Left ventricle myocardium inferior (tissue), 1 donor: ENCODE measurements at regions not wholly inside any gene's neighbourhood (a gene's known extent, or its start where the extent isn't known, plus 50 kb on each side); places are given as distances from the start of the nearest gene placed in this dataset.
"Not testable (repeated sequence)": the region's sequence is repeated elsewhere in the genome, so short reads cannot be mapped to it uniquely, and the experiment has no call there.

Experiments
- DNase-seq: peaks from one replicate; pipeline ENCODE4 v3.0.0-alpha.2; 2020
- H3K27ac ChIP-seq: fragments of 200-600 bp; replicated peaks from 2 replicates; pipeline ENCODE4 v1.8.0; 2021
- H3K27me3 ChIP-seq: fragments of 200-600 bp; 2 replicates; pipeline ENCODE4 v1.8.0; 2021; ENCODE audit warnings: low read depth
- H3K36me3 ChIP-seq: fragments of 200-600 bp; 2 replicates; pipeline ENCODE4 v1.8.0; 2021
- H3K4me1 ChIP-seq: fragments of 200-600 bp; 2 replicates; pipeline ENCODE4 v1.8.0; 2021
- H3K4me3 ChIP-seq: fragments of 200-600 bp; 2 replicates; pipeline ENCODE4 v1.8.0; 2021; ENCODE audit warnings: mild to moderate bottlenecking, moderate library complexity
- H3K9me3 ChIP-seq: fragments of 200-600 bp; replicated peaks from 2 replicates; pipeline ENCODE4 v1.8.0; 2021
- CTCF ChIP-seq: fragments of 200-600 bp; IDR thresholded peaks from 2 replicates; pipeline ENCODE4 v1.8.0; 2021; ENCODE audit warnings: antibody characterized with exemption, mild to moderate bottlenecking, borderline replicate concordance
- intact Hi-C: fragments of 100-400 bp; cut with micrococcal nuclease; formaldehyde crosslinking; loops from one replicate; pipeline ENCODE4 v1.11.0; 2022
- donor health status: DM: no; HTN: yes; CAD: no; lungs with severe emphysema.

GRCh38 chr3:44160818-44161217, 80.9 kb upstream of the TOPAZ1 start:
- Histone ChIP-seq H3K36me3 (no peaks in the 10 kb centered on the region), H3K4me1 (no peaks in the 10 kb centered on the region), H3K9me3 (no peaks in the 10 kb centered on the region), H3K27me3 (peaks cover 41% of the 10 kb centered on the region), H3K4me3 (no peak overlapping the region), H3K27ac (no peak overlapping the region)
- DNase-seq: no peak
- intact Hi-C loops: no loop called here
- no peak for TF ChIP-seq CTCF

- Histone ChIP-seq H3K27ac (no peak overlapping the region), H3K9me3 (no peaks in the 10 kb centered on the region), H3K36me3 (no peaks in the 10 kb centered on the region), H3K4me3 (no peak overlapping the region), H3K4me1 (no peaks in the 10 kb centered on the region), H3K27me3 (peaks cover 59% of the 10 kb centered on the region)
- intact Hi-C loops: no loop called here
- TF ChIP-seq CTCF: no peak
- DNase-seq: no peak
Observed at GRCh38 chr3:44171891-44172290, 69.8 kb upstream of the TOPAZ1 start.

- DNase-seq, H3K9me3 ChIP-seq, H3K4me1 ChIP-seq, H3K4me3 ChIP-seq, H3K27ac ChIP-seq, intact Hi-C loops, H3K36me3 ChIP-seq: not testable (repeated sequence)
- peaks cover 61% of the 10 kb centered on the region for H3K27me3 ChIP-seq
Observed at GRCh38 chr3:44172701-44173100, 69.0 kb upstream of the TOPAZ1 start.

- no peaks in the 10 kb centered on the region for H3K36me3 ChIP-seq
- H3K27ac ChIP-seq: no peak overlapping the region
- H3K9me3 ChIP-seq: no peaks in the 10 kb centered on the region
- H3K4me1 ChIP-seq: no peaks in the 10 kb centered on the region
- intact Hi-C loops: no loop called here
- no peak for TF ChIP-seq CTCF
- DNase-seq: no peak
- peaks cover 61% of the 10 kb centered on the region for H3K27me3 ChIP-seq
- no peak overlapping the region for H3K4me3 ChIP-seq
Observed at GRCh38 chr3:44173263-44173662, 68.4 kb upstream of the TOPAZ1 start.

- H3K36me3 ChIP-seq: no peaks in the 10 kb centered on the region
- no peak overlapping the region for H3K27ac ChIP-seq
- no peak for DNase-seq
- H3K4me3 ChIP-seq: no peak overlapping the region
- H3K9me3 ChIP-seq: no peaks in the 10 kb centered on the region
- H3K4me1 ChIP-seq: no peaks in the 10 kb centered on the region
- intact Hi-C loops: no loop called here
- H3K27me3 ChIP-seq: peaks cover 72% of the 10 kb centered on the region
- TF ChIP-seq CTCF: no peak
Observed at GRCh38 chr3:44175070-44175469, 66.6 kb upstream of the TOPAZ1 start.

GRCh38 chr3:44179246-44179645, 62.4 kb upstream of the TOPAZ1 start:
- Histone ChIP-seq H3K36me3 (no peaks in the 10 kb centered on the region), H3K4me3 (no peak overlapping the region), H3K27ac (no peak overlapping the region), H3K27me3 (peaks cover 75% of the 10 kb centered on the region), H3K4me1 (peaks cover 4% of the 10 kb centered on the region), H3K9me3 (no peaks in the 10 kb centered on the region)
- TF ChIP-seq CTCF: no peak
- DNase-seq: no peak
- intact Hi-C loops: no loop called here
